ENCODE measurements at regions not wholly inside any gene's neighbourhood (a gene's known extent, or its start where the extent isn't known, plus 50 kb on each side); places are given as distances from the start of the nearest gene placed in this dataset.
A peak's percentile ranks its signal among the peaks of the same experiment; 100 is the strongest.

- no peak for TF ChIP-seq CTCF (IDR thresholded peaks at IDR 0.05)
- Histone ChIP-seq H3K36me3 (ENCODE audit: insufficient read depth in 1 of 2, low read depth in 1 of 2) (no peaks in the 10 kb centered on the region), H3K27me3 (ENCODE audit: insufficient read depth in 3 of 3, low read length in 2 of 3) (peaks cover 0 to 17% (median 3%) of the 10 kb centered on the region in 3 donors), H3K9me3 (no peaks in the 10 kb centered on the region), H3K4me3 (no peak overlapping the region), H3K27ac (no peak overlapping the region), H3K4me1 (no peaks in the 10 kb centered on the region)
- WGBS, 3 donors: 22 to 26% (median 23%) methylated on average over 7 of the region's 7 CpGs
- DNase-seq: no peak
- intact Hi-C loops (cut with DNase I): no loop called here
- ATAC-seq: no peak
Observed at GRCh38 chr1:37410105-37410504, 64.3 kb upstream of the ZC3H12A start.

GRCh38 chr1:37410815-37411214 lies 63.6 kb upstream of the ZC3H12A start:
- Histone ChIP-seq H3K9me3 (no peaks in the 10 kb centered on the region), H3K4me1 (no peaks in the 10 kb centered on the region), H3K36me3 (ENCODE audit: insufficient read depth in 1 of 2, low read depth in 1 of 2) (no peaks in the 10 kb centered on the region), H3K4me3 (no peak overlapping the region), H3K27me3 (ENCODE audit: insufficient read depth in 3 of 3, low read length in 2 of 3) (peaks cover 0 to 14% (median 3%) of the 10 kb centered on the region in 3 donors), H3K27ac (no peak overlapping the region)
- 8 to 9% (median 8%) methylated on average over 6 to 7 of the region's 7 CpGs for WGBS, 3 donors
- no peak for DNase-seq
- TF ChIP-seq CTCF (IDR thresholded peaks at IDR 0.05): no peak
- ATAC-seq: peak in 1 of 4 donors; percentile 11
- intact Hi-C loops (cut with DNase I): no loop called here

- Histone ChIP-seq H3K27me3 (ENCODE audit: insufficient read depth in 3 of 3, low read length in 2 of 3) (peaks cover 0 to 5% (median 0%) of the 10 kb centered on the region in 3 donors), H3K4me3 (no peak overlapping the region), H3K4me1 (no peaks in the 10 kb centered on the region), H3K27ac (no peak overlapping the region), H3K36me3 (ENCODE audit: insufficient read depth in 1 of 2, low read depth in 1 of 2) (no peaks in the 10 kb centered on the region), H3K9me3 (no peaks in the 10 kb centered on the region)
- intact Hi-C loops (cut with DNase I): no loop called here
- TF ChIP-seq CTCF (IDR thresholded peaks at IDR 0.05): no peak
- DNase-seq (no peak), ATAC-seq (no peak)
- WGBS, 3 donors: 81 to 84% (median 82%) methylated on average over 13 of the region's 13 CpGs
Observed at GRCh38 chr1:37415611-37416244, 58.7 kb upstream of the ZC3H12A start.

DNA sequence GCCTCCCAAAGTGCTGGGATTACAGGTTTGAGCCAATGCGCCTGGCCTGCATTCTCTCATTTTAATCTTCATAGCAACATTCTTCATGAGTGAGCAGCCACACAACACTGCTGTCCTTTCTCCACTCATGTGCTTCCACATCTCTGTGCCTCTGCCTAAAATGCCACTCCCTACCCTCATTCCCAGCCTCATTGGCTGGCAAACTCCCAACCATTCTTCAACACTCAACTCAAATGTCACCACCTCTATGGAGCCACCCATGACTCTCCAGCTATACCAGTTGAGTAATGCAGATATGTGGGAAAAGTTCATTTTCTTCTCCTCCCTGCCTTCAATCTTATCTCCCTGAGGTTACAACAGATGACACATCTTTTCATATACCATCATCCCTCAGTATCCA lies 53.9 kb upstream of the ZC3H12A start:
- peaks cover 0 to 22% (median 7%) of the 10 kb centered on the region in 3 donors for H3K27me3 ChIP-seq (ENCODE audit: insufficient read depth in 3 of 3, low read length in 2 of 3)
- H3K36me3 ChIP-seq (ENCODE audit: insufficient read depth in 1 of 2, low read depth in 1 of 2): no peaks in the 10 kb centered on the region
- no peaks in the 10 kb centered on the region for H3K9me3 ChIP-seq
- DNase-seq (no peak), ATAC-seq (no peak)
- 32 to 68% (median 38%) methylated on average over 1 of the region's 1 CpG for WGBS, 3 donors
- H3K4me1 ChIP-seq: no peaks in the 10 kb centered on the region
- TF ChIP-seq CTCF (IDR thresholded peaks at IDR 0.05): no peak
- no peak overlapping the region for H3K27ac ChIP-seq
- H3K4me3 ChIP-seq: no peak overlapping the region
- intact Hi-C loops (cut with DNase I): no loop called here

DNA sequence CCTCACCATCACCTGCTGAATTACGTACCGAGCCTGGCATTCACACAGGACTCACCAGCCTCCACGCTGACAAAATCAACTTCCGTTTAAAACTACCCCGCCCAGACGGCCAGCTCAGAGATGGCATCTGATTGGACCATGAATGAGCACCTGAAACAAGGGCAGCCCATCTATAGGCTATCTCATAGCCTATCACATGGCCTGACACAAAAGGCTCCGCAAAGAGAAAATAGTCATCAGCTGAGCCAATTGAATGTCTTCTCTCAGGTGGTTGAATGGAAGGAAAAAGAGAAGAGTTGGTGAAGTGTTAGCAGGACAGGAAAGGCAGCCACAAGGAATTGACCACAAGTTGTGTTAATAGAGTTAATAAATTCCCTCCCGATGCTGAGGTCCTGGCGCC lies 50.6 kb upstream of the ZC3H12A start:
- DNase-seq (no peak), ATAC-seq (no peak)
- peaks cover 0 to 17% (median 10%) of the 10 kb centered on the region in 3 donors for H3K27me3 ChIP-seq (ENCODE audit: insufficient read depth in 3 of 3, low read length in 2 of 3)
- intact Hi-C loops (cut with DNase I): no loop called here
- no peak for TF ChIP-seq CTCF (IDR thresholded peaks at IDR 0.05)
- H3K9me3 ChIP-seq: no peaks in the 10 kb centered on the region
- 75 to 83% (median 82%) methylated on average over 9 of the region's 9 CpGs for WGBS, 3 donors
- H3K4me1 ChIP-seq: no peaks in the 10 kb centered on the region
- no peaks in the 10 kb centered on the region for H3K36me3 ChIP-seq (ENCODE audit: insufficient read depth in 1 of 2, low read depth in 1 of 2)
- no peak overlapping the region for H3K4me3 ChIP-seq
- no peak overlapping the region for H3K27ac ChIP-seq

All from psoas muscle (tissue), 7 donors.